DMS53 (cell line): ENCODE measurements at regions not wholly inside any gene's neighbourhood (a gene's known extent, or its start where the extent isn't known, plus 50 kb on each side); places are given as distances from the start of the nearest gene placed in this dataset.
"Not testable (repeated sequence)": the region's sequence is repeated elsewhere in the genome, so short reads cannot be mapped to it uniquely, and the experiment has no call there.

Source experiments
- DNase-seq: peaks from one replicate; lab custom pipeline; 2025; lab: John Stamatoyannopoulos, UW

DNA sequence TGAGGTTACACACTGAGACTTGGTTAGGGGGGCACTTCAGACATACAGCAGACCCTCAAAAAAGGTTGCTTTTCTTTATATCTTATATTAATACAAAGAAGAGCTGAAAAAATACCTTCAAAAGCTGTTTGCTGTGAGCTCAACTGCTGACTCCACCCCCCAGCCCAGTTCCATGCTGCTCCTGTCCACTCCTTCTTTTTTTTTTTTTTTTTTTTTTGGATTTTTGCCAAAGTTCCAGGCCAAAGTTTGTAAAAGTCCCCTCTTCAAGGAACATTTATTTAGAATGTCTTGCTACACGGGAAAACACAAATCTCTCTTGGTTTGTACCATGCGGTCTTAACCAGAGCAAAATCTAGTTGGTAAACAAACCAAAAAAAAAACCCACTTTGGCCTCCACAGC is 85.3 kb upstream of the AKAP12 start:
- peak; percentile 25 for DNase-seq

DNA sequence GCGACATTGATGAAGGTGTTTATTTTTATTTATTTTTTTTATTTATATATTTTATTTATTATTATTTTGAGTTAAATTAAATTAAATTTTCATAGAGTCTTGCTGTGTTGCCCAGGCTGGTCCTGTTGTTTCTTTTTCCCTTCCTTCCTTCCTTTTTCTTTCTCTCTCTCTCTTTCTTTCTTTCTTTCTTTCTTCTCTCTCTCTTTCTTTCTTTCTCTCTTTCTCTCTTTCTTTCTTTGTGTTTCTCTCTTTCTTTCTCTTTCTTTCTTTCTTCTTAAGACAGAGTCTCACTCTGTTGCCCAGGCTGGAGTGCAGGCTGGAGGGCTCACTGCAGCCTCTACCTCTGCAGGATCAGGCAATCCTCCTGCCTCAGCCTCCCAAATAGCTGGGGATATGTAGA is 84.7 kb upstream of the AKAP12 start:
- DNase-seq: no peak

DNA sequence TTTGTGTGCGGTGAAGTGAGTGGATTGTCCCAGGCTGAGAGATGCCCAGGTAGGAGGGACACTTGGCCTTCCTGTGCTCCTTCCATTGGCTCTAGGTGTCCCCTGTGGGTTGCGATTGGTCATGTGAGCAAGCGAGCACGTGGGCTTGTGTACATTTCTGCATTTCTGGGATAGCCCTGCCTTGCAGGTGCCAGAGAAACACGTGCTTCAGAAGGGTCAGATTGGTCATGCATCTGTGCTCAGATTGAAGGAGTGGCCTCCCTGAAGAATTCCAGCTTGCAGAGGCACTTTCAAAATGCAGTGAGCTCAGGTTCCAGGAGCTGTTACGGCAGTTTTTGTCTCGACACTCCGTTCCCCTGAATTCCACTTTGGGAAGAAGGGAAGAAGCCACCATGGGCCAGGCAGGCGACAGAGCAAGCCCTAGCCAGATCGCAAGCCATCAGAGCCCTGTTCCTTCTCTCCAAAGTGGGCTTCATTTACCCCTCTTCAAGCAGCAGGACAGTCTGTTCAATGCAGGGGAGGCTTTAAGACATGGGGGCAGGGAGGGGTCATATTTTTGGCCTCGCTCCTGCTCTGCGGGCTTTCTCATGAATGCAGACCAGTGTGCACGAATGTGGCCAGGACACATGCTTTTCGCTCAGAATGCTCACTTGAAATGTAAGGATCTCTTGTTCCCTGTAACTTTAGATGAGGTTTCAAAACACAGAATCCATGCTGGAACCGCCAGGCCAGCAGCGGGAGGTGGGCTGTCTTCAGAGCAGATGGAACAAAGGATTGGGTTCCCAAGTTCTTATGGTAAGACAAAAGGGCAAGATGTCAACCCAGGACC is 78.6 kb upstream of the AKAP12 start:
- DNase-seq: peak; percentile 84

DNA sequence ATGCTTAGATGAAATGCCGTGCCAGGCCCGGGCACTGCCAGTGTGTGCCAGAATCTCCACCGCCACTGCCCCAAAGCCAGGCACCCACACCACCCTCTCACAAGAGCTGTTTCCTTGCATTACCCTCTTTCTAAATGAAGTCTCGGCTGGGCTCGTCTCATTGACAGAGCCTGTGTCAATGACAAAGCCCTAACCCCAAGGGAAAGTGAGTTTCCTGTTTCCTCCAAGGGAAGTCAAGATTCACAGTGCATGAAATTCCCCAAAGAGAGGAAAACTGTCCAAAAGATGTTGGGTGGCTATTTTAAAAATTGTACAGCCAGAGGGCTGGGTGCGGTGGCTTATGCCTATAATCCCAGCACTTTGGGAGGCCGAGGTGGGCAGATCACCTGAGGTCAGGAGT is 75.4 kb upstream of the AKAP12 start:
- no peak for DNase-seq

DNA sequence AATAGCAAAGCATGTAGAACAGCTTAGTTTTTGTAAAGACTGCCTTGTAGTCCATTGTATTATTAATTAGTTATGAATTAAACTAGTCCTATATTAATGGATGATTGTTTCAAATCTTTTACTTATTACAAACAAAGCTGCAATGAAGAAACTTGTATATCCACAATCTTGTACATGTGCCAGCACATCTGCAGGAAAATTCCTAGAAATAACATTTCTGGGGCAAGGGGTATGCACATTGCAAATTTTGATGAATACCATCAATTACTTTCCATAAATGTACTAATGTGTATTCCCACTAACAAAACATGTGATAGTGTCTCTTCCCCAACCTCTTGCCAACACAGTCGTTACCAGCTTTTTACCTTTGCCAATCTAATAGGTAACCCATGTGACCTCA is 73.6 kb upstream of the AKAP12 start:
- no peak for DNase-seq

DNA sequence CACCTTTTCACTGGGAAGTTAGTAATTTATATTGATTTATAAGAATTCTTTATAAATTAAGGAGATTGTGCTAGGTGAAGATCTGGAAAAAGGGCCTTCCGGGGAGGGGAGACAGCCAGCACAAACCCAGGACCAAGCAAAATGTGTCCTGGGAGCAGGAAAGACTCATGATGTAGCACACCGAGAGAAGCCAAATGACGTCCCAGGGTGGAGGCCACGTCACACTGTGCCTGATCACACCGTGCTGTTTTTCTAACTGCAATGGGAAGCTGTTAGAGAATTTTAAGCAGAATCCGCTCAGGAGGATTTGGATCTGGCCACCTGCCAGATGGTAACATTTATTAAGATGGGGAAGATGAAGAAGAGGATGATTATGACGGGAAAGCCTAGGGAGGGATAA is 72.7 kb upstream of the AKAP12 start:
- no peak for DNase-seq

DNA sequence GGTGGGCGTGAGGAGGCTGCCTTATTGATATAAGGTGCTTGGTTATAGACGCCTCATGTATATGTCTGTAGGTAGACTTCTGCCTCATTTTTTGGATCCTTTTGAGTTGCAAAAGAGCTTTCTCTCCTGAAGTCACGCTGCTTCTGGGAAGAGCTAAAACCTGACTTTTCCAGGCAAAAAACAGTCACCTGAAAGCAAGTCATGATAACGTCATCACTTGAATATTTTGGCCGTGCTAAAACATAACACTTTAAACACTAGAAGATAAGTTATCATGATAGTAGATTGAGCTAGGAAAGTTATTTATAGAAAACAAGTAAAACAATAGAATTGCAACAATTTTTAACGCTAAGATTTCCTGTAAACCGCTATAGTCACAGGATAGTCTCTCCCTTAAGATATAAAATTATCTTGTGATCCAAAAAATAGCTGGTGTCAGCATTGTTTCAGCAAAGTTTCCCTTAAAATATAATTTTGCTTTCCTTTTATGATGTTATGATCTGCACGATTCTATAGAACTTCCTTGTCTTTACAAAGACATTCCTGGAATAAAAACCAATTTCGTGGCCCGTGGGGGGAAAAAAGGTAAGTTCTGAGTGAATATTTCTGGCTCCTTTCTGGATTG is 69.0 kb upstream of the AKAP12 start:
- DNase-seq: no peak

DNA sequence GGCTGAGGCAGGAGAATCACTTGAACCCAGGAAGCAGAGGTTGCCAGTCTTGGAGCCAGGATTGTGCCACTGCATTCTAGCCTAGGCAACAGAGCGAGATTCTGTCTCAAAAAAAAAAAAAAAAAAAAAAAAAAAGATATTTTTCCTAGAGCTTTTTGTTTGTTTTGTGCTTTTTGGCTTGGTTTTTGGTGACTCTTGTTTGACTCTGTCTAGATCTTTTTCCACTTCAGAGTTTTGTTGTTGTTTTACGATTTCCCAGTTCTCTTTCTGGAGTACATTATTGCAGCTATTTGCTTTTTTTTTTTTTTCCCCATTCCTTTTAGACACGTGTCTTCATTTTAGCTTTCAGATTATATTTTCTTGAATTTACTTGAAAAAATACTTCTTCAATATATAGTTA is 67.0 kb upstream of the AKAP12 start:
- no peak for DNase-seq

DNA sequence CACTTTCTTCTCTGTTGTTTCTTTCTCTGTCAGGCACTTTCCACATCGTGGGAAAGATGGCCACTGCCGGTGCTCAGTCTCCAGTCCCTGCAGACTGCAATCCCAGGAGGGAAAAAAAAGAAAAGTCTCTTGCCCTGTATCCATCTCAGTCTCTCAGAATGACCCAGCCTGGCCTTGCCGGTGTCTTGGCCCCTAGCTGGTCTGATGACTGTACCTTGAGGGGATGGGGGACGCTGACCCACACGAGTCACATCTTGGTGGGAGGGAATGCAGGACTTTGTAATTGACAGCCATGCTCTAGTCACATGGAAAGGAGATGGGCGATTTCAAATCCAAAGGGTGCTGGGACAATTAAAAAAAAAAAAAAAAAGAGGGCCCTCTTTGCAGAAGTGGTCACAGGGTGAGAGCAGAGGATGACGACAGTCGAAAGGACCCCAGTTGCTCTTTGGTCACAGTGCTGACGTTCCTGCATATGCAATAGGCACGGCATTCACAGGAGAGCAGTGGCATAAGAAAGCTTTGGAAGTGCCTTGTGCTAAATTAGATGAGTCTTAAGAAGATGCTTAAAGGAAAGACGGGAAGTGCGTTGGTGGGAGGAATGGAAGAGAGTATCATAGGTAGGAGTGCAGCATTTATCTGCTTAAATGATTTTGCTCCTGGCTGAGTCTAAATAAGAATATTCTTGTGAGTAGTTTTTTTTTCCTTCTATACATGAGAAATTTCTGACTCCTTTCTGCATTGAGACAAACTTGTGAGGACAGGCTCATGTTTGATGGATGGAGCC is 63.9 kb upstream of the AKAP12 start:
- no peak for DNase-seq

DNA sequence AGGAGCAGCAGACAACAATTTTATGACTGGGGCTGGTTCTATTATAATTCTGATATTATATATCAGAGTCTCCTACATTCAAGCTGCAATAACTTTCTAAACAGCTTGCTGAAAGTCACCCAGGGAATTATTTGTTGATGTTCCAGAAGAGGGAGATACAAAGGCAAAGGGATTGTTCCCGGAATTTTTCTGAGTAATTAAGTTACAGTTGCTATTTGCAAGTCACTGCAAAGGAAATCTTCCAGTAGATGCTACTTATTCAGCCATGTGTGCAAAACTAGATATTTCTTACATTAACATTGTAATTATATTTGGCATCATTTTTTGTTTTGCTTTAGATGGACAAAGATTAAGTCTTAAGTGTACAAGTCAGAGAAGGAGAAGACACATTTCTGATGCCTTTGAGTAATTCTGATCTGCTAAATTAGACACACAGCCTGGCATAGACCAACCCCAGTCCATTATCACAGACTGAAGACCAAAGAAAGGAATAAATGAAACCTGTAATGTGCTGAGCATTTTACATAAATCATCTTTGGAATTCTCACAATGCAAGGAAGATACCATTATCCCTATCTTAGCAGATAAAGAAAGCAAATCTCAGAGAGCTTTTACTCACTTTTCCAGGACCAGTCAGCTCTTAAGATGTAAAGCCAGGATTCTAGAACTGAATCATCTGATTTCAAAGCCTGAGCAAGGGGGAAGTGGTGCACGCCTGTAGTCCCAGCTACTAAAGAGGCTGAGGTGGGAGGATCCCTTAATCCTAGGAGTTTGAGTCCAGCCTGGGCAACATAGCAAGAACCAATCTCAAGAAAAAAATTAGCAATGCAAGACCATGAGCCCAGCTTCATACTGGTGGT is 62.6 kb upstream of the AKAP12 start:
- no peak for DNase-seq

DNA sequence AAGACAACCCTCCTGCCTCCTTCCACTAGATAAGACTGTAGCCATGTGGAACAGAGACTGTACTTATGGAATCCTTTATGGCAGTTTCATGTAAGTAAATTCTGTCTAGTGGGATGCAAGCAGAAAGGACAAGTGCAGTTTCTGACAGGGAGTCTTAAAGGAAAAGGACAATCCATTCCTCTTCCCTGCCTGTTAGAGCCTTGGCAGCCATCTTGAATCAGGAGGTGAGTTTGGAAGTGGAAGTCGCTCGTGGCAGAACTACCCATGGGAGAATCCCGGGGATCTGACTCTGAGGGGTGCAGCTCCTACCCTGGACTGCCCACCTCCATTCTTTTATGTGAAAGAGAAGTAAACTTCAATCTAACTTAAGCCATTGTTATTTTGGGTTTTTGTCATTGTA is 61.4 kb upstream of the AKAP12 start:
- DNase-seq: no peak

DNA sequence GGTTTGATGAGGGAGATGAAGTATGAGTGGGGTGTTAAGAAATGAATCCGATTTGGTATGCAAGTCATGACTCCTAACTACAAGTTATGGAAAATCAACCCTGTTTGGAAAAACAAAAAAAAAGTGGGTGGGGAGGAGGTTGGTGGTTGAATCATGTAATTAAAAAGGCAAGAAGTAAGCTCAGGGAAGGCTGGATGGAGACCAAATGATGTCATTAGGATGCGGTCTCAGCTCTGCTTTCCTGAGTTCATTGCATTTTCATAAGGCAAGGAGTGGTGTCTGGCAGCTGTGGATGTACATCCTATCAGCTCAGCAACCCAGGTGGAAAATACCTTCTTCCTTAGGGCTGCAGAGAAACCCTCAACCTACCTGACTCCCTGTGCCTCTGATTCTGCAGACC is 60.4 kb upstream of the AKAP12 start:
- DNase-seq: no peak

DNA sequence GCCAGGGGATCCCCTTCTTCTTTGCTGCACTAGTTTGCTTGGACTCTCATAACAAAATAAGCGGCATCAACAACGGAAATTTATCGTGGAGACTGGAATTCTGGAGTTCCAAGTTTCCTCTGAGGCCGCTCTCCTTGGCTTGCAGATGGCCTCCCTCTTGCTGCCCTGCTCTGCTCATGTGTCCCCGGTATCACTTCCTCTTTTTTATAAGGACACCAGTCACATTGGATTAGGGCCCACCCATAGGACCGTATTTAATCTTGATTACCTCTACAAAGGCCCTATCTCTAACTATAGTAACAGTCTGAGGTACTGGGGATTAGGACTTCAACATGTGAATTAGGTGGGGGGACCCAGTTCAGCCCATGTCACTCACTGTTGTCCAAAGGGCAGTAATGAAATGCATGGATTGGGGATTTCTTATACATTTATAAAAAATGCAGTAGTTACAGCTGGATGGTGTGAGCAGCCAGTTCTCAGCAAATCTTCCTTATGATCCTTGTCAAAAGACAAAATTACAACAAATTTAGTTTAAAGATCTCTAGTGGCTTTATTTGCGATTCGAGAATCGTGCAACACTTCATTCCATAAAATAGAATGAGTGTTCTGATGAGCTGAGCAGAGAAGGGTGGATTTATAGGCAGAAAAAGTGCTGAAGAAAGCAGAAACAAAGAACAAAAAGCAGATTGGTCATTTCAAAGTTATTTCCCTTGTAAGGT is 59.3 kb upstream of the AKAP12 start:
- DNase-seq: no peak

DNA sequence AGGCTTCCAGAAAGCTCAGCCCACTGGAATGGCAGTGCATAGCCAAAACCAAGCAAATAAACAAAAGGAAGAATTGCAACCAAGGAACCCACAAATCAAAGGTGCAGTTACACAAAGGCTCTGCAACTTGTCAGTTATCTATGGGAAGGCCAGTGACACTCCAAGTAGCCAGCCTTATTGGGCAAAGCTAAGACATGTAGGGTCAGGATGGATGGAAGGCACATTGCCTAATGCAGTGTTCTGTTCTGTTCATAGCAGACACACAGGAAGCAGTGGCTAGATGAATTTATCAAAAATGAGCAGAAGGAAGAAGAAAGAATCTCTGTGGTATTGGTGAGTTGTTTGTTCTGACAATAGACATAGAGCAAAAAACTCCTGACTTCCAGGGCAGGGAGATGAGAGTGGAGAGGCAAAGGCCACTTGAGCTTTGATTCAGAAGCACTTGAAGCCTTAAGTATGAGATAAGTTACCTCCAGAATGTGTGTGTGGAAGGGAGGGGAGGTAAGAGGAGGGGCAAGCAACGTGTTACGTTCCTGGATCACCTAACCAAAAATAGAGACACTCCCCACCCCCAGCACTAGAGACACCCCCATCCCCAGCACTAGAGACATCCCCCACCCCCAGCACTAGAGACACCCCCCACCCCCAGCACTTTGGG is 57.9 kb upstream of the AKAP12 start:
- DNase-seq: peak; percentile 10

DNA sequence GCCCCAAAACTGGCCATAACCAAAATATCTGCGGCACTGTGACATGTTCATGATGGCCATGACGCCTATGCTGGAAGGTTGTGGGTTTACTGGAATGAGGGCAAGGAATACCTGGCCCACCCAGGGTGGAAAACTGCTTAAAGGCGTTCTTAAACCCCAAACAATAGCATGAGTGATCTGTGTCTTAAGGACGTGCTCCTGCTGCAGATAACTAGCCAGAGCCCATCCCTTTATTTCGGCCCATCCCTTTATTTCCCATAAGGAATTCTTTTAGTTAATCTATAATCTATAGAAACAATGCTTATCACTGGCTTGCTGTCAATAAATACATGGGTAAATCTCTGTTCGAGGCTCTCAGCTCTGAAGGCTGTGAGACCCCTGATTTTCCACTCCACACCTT is 56.8 kb upstream of the AKAP12 start:
- DNase-seq: not testable (repeated sequence)

DNA sequence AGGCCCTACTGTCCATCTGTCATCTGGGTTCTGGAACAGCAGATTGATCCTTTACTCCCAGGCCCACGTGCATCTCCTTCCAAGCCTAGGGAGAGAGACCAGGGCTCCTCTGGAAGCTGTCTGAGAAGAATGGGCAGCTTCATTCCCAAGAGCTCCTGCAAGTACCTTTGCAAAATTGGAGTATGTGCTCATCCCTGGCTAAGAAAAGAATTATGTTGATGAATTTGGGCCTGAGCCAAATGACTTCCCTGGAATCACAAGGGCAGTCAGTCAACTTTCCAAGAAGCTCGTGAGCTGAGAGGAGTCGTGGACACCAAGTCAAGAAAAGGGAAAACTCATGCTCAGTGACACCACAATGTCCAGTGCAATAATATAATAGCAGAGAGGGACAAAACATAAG is 54.6 kb upstream of the AKAP12 start:
- DNase-seq: no peak

DNA sequence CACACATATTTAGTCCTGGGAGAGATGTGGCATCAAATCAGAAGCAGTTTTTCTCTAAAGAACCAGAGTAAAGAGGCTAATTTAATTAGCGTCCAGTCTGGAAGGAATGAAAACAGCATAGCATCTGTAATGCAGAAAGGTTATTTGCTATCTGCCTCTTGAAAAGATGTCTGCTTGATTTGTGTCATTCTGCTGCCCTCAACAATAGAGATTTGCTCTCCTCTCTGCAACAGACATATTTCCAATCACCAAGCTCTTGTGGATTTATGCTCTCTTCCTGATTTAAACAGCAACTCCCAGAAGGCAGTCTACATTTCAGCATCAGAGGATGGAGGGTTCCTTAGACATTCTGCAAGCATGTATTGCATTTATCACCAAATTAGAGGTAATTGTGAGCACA is 53.5 kb upstream of the AKAP12 start:
- DNase-seq: no peak

DNA sequence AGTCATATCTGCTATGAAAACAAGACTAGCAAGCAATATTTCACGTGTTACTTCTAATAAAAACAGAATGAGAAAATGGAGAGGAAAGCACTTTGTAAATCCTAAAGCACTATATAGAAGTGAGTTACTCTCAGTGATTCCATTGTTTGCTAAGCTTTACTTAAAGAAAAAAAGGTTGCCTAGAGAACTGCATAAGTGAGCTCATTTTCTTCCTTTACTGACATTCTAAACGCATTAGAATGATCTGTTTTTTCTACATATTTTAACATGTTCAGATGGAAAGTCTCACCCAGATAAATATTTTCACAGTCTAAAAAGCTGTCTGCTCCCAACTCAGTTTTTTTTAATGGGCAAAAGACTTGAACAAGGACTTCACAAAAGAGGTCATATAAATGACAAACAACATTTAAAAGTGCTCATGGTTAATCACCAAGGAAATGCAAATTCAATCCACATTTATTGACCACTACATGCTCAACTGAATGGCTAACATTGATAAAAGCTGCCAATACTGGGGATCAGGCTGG is 52.9 kb upstream of the AKAP12 start:
- DNase-seq: no peak
